ENCODE measurements at regions not wholly inside any gene's neighbourhood (a gene's known extent, or its start where the extent isn't known, plus 50 kb on each side); places are given as distances from the start of the nearest gene placed in this dataset.

GRCh38 chr15:96254173-96254572 lies 76.3 kb upstream of the NR2F2 start:
- no peaks in the 10 kb centered on the region for H3K79me2 ChIP-seq (ENCODE audit: control insufficient read depth, low read length)
- H3K9me2 ChIP-seq (replicated peaks; ENCODE audit: control insufficient read depth, low read length) = no peaks in the 10 kb centered on the region
- TF ChIP-seq EZH2phosphoT487 (IDR thresholded peaks at IDR 0.05; ENCODE audit: borderline replicate concordance, low read length) (no peak), CTCF (IDR thresholded peaks at IDR 0.05; ENCODE audit: low read depth, low read length, poor library complexity, severe bottlenecking) (no peak)
- H3K36me3 ChIP-seq (ENCODE audit: control insufficient read depth, low read length) = no peaks in the 10 kb centered on the region
- H3F3A ChIP-seq (ENCODE audit: control insufficient read depth, insufficient read depth) = no peaks in the 10 kb centered on the region
- no peaks in the 10 kb centered on the region for H3K4me1 ChIP-seq (ENCODE audit: control insufficient read depth, low read length)
- H3K4me2 ChIP-seq (ENCODE audit: low read length) = no peak overlapping the region
- H4K20me1 ChIP-seq (ENCODE audit: control insufficient read depth, insufficient read depth, low read depth, low read length) = no peaks in the 10 kb centered on the region
- H3K4me3 ChIP-seq (ENCODE audit: low read length) = no peak overlapping the region
- no peak overlapping the region for H3K27ac ChIP-seq (ENCODE audit: low read depth, low read length)
- H3K27me3 ChIP-seq (ENCODE audit: control insufficient read depth, low read length) = no peaks in the 10 kb centered on the region
- H3K9me3 ChIP-seq (ENCODE audit: control insufficient read depth, insufficient read depth, low read length) = no peaks in the 10 kb centered on the region

GRCh38 chr15:96255599-96255998 lies 74.9 kb upstream of the NR2F2 start:
- Histone ChIP-seq H3K9me2 (replicated peaks; ENCODE audit: control insufficient read depth, low read length) (no peaks in the 10 kb centered on the region), H3K4me2 (ENCODE audit: low read length) (no peak overlapping the region), H3K9me3 (ENCODE audit: control insufficient read depth, insufficient read depth, low read length) (no peaks in the 10 kb centered on the region), H3F3A (ENCODE audit: control insufficient read depth, insufficient read depth) (no peaks in the 10 kb centered on the region), H3K27me3 (ENCODE audit: control insufficient read depth, low read length) (no peaks in the 10 kb centered on the region), H3K36me3 (ENCODE audit: control insufficient read depth, low read length) (no peaks in the 10 kb centered on the region), H3K79me2 (ENCODE audit: control insufficient read depth, low read length) (no peaks in the 10 kb centered on the region), H3K4me1 (ENCODE audit: control insufficient read depth, low read length) (no peaks in the 10 kb centered on the region), H3K4me3 (ENCODE audit: low read length) (no peak overlapping the region), H3K27ac (ENCODE audit: low read depth, low read length) (no peak overlapping the region), H4K20me1 (ENCODE audit: control insufficient read depth, insufficient read depth, low read depth, low read length) (no peaks in the 10 kb centered on the region)
- TF ChIP-seq CTCF (IDR thresholded peaks at IDR 0.05; ENCODE audit: low read depth, low read length, poor library complexity, severe bottlenecking) (no peak), EZH2phosphoT487 (IDR thresholded peaks at IDR 0.05; ENCODE audit: borderline replicate concordance, low read length) (no peak)

DNA sequence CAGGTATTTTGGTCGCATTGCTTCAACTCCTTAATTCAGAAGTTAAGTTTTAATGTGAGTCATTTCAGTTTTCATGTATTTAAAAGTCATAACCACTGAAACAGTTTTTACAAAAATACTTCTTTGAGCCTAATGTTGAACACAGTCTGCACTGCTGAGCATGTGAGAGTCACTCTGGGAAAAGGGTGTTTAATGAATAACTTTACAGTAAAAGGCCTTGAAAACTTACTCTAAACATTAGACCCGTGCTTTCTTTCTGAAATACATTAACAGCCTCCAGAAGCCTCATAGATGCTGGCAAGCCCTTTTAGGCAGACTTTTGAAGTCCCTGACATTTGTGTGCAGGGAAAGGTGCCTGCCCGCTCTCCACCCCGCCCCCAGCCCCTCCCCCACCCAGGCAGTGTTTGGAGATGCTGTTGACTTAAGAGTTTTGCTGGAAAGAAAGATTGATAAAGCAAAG lies 68.9 kb upstream of the NR2F2 start:
- no peaks in the 10 kb centered on the region for H3K4me1 ChIP-seq (ENCODE audit: control insufficient read depth, low read length)
- no peaks in the 10 kb centered on the region for H3K9me3 ChIP-seq (ENCODE audit: control insufficient read depth, insufficient read depth, low read length)
- no peak overlapping the region for H3K27ac ChIP-seq (ENCODE audit: low read depth, low read length)

More for the DNA sequence above, 68.9 kb upstream of the NR2F2 start:
- Histone ChIP-seq H3K27me3 (ENCODE audit: control insufficient read depth, low read length) (no peaks in the 10 kb centered on the region), H3K9me2 (replicated peaks; ENCODE audit: control insufficient read depth, low read length) (no peaks in the 10 kb centered on the region), H3K4me3 (ENCODE audit: low read length) (no peak overlapping the region), H3F3A (ENCODE audit: control insufficient read depth, insufficient read depth) (no peaks in the 10 kb centered on the region), H3K79me2 (ENCODE audit: control insufficient read depth, low read length) (no peaks in the 10 kb centered on the region), H3K36me3 (ENCODE audit: control insufficient read depth, low read length) (no peaks in the 10 kb centered on the region), H3K4me2 (ENCODE audit: low read length) (no peak overlapping the region), H4K20me1 (ENCODE audit: control insufficient read depth, insufficient read depth, low read depth, low read length) (no peaks in the 10 kb centered on the region)
- TF ChIP-seq CTCF (IDR thresholded peaks at IDR 0.05; ENCODE audit: low read depth, low read length, poor library complexity, severe bottlenecking) = no peak
- TF ChIP-seq EZH2phosphoT487 (IDR thresholded peaks at IDR 0.05; ENCODE audit: borderline replicate concordance, low read length) = no peak

Data from DOHH2 (cell line).